ENCODE measurements at regions not wholly inside any gene's neighbourhood (a gene's known extent, or its start where the extent isn't known, plus 50 kb on each side); places are given as distances from the start of the nearest gene placed in this dataset.

DNA sequence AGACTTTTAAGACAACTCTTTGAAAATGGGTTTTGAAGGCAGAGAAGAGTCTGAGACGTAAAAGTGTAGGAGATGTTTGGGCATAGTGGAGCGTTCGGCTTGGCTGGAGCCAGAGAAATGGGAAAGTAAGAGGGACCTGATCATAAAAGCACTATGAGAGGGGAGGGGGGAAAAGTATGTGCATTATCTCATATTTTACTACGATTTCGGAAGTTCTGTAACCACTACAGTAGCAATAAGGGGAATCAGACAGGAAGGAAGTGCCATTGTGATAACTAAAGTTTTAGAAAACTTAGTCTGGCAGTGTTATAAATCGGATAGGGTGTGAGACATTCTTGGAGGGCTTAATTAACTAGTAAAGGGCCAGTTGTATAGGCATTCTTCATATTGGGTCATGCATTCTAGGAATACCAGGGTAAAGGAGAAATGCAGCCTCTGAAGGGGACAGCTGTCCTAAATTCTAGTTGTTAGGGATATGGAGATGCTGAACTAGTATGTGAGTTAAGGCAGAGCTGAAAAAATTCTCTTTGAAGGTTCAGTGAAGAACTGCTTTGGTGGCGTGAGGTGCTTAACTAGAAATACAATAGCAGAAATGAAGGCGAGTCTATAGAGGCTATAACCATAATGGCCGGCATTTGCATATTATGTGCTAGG is 83.8 kb upstream of the FREM1 start:
- TF ChIP-seq, protein P1, sequence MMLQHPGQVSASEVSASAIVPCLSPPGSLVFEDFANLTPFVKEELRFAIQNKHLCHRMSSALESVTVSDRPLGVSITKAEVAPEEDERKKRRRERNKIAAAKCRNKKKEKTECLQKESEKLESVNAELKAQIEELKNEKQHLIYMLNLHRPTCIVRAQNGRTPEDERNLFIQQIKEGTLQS (IDR thresholded peaks at IDR 0.05), result no peak
- TF ChIP-seq, protein P2, sequence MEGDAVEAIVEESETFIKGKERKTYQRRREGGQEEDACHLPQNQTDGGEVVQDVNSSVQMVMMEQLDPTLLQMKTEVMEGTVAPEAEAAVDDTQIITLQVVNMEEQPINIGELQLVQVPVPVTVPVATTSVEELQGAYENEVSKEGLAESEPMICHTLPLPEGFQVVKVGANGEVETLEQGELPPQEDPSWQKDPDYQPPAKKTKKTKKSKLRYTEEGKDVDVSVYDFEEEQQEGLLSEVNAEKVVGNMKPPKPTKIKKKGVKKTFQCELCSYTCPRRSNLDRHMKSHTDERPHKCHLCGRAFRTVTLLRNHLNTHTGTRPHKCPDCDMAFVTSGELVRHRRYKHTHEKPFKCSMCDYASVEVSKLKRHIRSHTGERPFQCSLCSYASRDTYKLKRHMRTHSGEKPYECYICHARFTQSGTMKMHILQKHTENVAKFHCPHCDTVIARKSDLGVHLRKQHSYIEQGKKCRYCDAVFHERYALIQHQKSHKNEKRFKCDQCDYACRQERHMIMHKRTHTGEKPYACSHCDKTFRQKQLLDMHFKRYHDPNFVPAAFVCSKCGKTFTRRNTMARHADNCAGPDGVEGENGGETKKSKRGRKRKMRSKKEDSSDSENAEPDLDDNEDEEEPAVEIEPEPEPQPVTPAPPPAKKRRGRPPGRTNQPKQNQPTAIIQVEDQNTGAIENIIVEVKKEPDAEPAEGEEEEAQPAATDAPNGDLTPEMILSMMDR (IDR thresholded peaks at IDR 0.05 in 2 of 3, conservative IDR thresholded peaks at IDR 0.05 in 1 of 3; ENCODE audit: borderline replicate concordance in 1 of 3, insufficient read depth in 1 of 3, low read depth in 2 of 3, low read length in 2 of 3), result no peak
- no peak for TF ChIP-seq POLR2A (IDR thresholded peaks at IDR 0.05; ENCODE audit: borderline replicate concordance, extremely low read depth, insufficient read depth, insufficient read length)
- no peak for TF ChIP-seq ZFX (IDR thresholded peaks at IDR 0.05)
- no peak for TF ChIP-seq POLR2AphosphoS5 (IDR thresholded peaks at IDR 0.05; ENCODE audit: low read depth, low read length)
- TF ChIP-seq, protein P3, sequence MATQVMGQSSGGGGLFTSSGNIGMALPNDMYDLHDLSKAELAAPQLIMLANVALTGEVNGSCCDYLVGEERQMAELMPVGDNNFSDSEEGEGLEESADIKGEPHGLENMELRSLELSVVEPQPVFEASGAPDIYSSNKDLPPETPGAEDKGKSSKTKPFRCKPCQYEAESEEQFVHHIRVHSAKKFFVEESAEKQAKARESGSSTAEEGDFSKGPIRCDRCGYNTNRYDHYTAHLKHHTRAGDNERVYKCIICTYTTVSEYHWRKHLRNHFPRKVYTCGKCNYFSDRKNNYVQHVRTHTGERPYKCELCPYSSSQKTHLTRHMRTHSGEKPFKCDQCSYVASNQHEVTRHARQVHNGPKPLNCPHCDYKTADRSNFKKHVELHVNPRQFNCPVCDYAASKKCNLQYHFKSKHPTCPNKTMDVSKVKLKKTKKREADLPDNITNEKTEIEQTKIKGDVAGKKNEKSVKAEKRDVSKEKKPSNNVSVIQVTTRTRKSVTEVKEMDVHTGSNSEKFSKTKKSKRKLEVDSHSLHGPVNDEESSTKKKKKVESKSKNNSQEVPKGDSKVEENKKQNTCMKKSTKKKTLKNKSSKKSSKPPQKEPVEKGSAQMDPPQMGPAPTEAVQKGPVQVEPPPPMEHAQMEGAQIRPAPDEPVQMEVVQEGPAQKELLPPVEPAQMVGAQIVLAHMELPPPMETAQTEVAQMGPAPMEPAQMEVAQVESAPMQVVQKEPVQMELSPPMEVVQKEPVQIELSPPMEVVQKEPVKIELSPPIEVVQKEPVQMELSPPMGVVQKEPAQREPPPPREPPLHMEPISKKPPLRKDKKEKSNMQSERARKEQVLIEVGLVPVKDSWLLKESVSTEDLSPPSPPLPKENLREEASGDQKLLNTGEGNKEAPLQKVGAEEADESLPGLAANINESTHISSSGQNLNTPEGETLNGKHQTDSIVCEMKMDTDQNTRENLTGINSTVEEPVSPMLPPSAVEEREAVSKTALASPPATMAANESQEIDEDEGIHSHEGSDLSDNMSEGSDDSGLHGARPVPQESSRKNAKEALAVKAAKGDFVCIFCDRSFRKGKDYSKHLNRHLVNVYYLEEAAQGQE (IDR thresholded peaks at IDR 0.05; ENCODE audit: low read depth), result no peak
- no peak for TF ChIP-seq TCF7L2 (IDR thresholded peaks at IDR 0.05; ENCODE audit: borderline replicate concordance, extremely low read depth, insufficient read depth, insufficient read length)
- no peak for TF ChIP-seq SIN3A (IDR thresholded peaks at IDR 0.05; ENCODE audit: low read depth)
- TF ChIP-seq EZH2 (IDR thresholded peaks at IDR 0.05), result no peak

Data from HCT116 (cell line).